H1 (cell line): ENCODE measurements at regions not wholly inside any gene's neighbourhood (a gene's known extent, or its start where the extent isn't known, plus 50 kb on each side); places are given as distances from the start of the nearest gene placed in this dataset.

Experiments used
- CTCF ChIP-seq, 3 experiments: IDR thresholded peaks; 1 replicate in 2 of 3; 2 replicates in 1 of 3; pipeline versions ENCODE4 v1.5.1 to v1.6.1; 2011; ENCODE audit warnings: low read length in 3 of 3, mild to moderate bottlenecking in 3 of 3, inconsistent platforms in 2 of 3, low read depth in 1 of 3, moderate library complexity in 1 of 3; ENCODE audit not compliant: insufficient read depth in 1 of 3; ENCODE audit errors: control extremely low read depth in 1 of 3
- EP300 ChIP-seq, 2 experiments: IDR thresholded peaks; 1 replicate in 1 of 2; 2 replicates in 1 of 2; pipeline ENCODE4 v1.6.1; 2011 to 2012; ENCODE audit warnings: low read depth in 2 of 2, low read length in 2 of 2, mild to moderate bottlenecking in 2 of 2, borderline replicate concordance in 1 of 2, inconsistent platforms in 1 of 2, moderate library complexity in 1 of 2
- EZH2 ChIP-seq: fragments of 200-600 bp; sonication (generic); IDR thresholded peaks from 2 replicates; pipeline ENCODE4 v1.7.1; 2012; ENCODE audit warnings: low read depth, mild to moderate bottlenecking, moderate library complexity, low read length, inconsistent platforms; ENCODE audit not compliant: severe bottlenecking
- NRF1 ChIP-seq: IDR thresholded peaks from 2 replicates; pipeline ENCODE4 v1.6.1; 2011; ENCODE audit warnings: mild to moderate bottlenecking, low read depth, low read length, improper control_type of control experiment
- POLR2A ChIP-seq, 2 experiments: IDR thresholded peaks; 1 replicate in 1 of 2; 2 replicates in 1 of 2; pipeline ENCODE4 v1.6.1; 2011; ENCODE audit warnings: low read depth in 2 of 2, low read length in 2 of 2, mild to moderate bottlenecking in 2 of 2; ENCODE audit errors: control extremely low read depth in 1 of 2
- SIRT6 ChIP-seq: IDR thresholded peaks from one replicate; pipeline ENCODE4 v1.7.1; 2012; ENCODE audit warnings: low read length, inconsistent platforms
- SP2 ChIP-seq: IDR thresholded peaks from 2 replicates; pipeline ENCODE4 v1.6.1; 2012; ENCODE audit warnings: mild to moderate bottlenecking, low read length, inconsistent platforms
- TEAD4 ChIP-seq: IDR thresholded peaks from 2 replicates; pipeline ENCODE4 v1.6.1; 2012; ENCODE audit warnings: low read depth, low read length, inconsistent platforms, mixed read lengths

GRCh38 chr4:161260819-161261218 is 903.0 kb downstream of the FSTL5 start:
- no peak for TF ChIP-seq CTCF (IDR thresholded peaks at IDR 0.05; ENCODE audit: control extremely low read depth in 1 of 3, insufficient read depth in 1 of 3, low read depth in 1 of 3, low read length in 3 of 3)
- no peak for TF ChIP-seq SIRT6
- no peak for TF ChIP-seq POLR2A (IDR thresholded peaks at IDR 0.05; ENCODE audit: control extremely low read depth in 1 of 2, low read depth in 2 of 2, low read length in 2 of 2)
- TF ChIP-seq EZH2, result no peak
- TF ChIP-seq NRF1, result no peak
- TF ChIP-seq EP300 (IDR thresholded peaks at IDR 0.05; ENCODE audit: borderline replicate concordance in 1 of 2, low read depth in 2 of 2, low read length in 2 of 2), result no peak
- no peak for TF ChIP-seq SP2
- TF ChIP-seq TEAD4, result no peak
